HUES48 (cell line): ENCODE measurements at regions not wholly inside any gene's neighbourhood (a gene's known extent, or its start where the extent isn't known, plus 50 kb on each side); places are given as distances from the start of the nearest gene placed in this dataset.
A peak's percentile ranks its signal among the peaks of the same experiment; 100 is the strongest.
"Not testable (repeated sequence)": the region's sequence is repeated elsewhere in the genome, so short reads cannot be mapped to it uniquely, and the experiment has no call there.

Source experiments
- H3K27ac ChIP-seq: one replicate; pipeline ENCODE4 v1.7.0; 2013; ENCODE audit warnings: low read depth, low read length, inconsistent platforms
- H3K27me3 ChIP-seq: 2 replicates; pipeline ENCODE4 v1.6.1; 2013; ENCODE audit warnings: mild to moderate bottlenecking, low read length; ENCODE audit not compliant: control insufficient read depth, insufficient read depth
- H3K36me3 ChIP-seq: 2 replicates; pipeline ENCODE4 v1.6.1; 2013; ENCODE audit warnings: low read length; ENCODE audit not compliant: control insufficient read depth, insufficient read depth
- H3K4me1 ChIP-seq: 2 replicates; pipeline ENCODE4 v1.6.1; 2013; ENCODE audit warnings: mild to moderate bottlenecking, low read length; ENCODE audit not compliant: control insufficient read depth, insufficient read depth
- H3K4me3 ChIP-seq: 2 replicates; pipeline ENCODE4 v1.5.1; 2013; ENCODE audit warnings: mild to moderate bottlenecking, low read depth, low read length
- H3K9ac ChIP-seq: 2 replicates; pipeline ENCODE4 v1.6.1; 2013; ENCODE audit warnings: mild to moderate bottlenecking, low read depth, low read length, moderate library complexity
- H3K9me3 ChIP-seq: 2 replicates; pipeline ENCODE4 v1.6.1; 2013; ENCODE audit warnings: low read length; ENCODE audit not compliant: control insufficient read depth, insufficient read depth

- Histone ChIP-seq H3K27ac (no peak overlapping the region), H3K9ac (no peak overlapping the region), H3K4me1 (peaks cover 39% of the 10 kb centered on the region), H3K27me3 (no peaks in the 10 kb centered on the region), H3K9me3 (no peaks in the 10 kb centered on the region), H3K36me3 (peaks cover 77% of the 10 kb centered on the region), H3K4me3 (no peak overlapping the region)
Observed at GRCh38 chr1:223020770-223021169, 122.3 kb downstream of the TLR5 start.

GRCh38 chr1:223022641-223023473, 120.2 kb downstream of the TLR5 start:
- H3K4me1 ChIP-seq: peaks cover 39% of the 10 kb centered on the region
- H3K27ac ChIP-seq: peak overlapping the region; percentile 90
- H3K4me3 ChIP-seq: peak overlapping the region; percentile 51
- H3K9ac ChIP-seq: 0 out of 2 replicates have a peak overlapping the region, but pooled peaks have one; percentile 2
- no peaks in the 10 kb centered on the region for H3K9me3 ChIP-seq
- peaks cover 58% of the 10 kb centered on the region for H3K36me3 ChIP-seq
- H3K27me3 ChIP-seq: no peaks in the 10 kb centered on the region

- no peaks in the 10 kb centered on the region for H3K27me3 ChIP-seq
- H3K4me3 ChIP-seq: peak overlapping the region; percentile 51
- H3K4me1 ChIP-seq: peaks cover 39% of the 10 kb centered on the region
- no peaks in the 10 kb centered on the region for H3K9me3 ChIP-seq
- peaks cover 53% of the 10 kb centered on the region for H3K36me3 ChIP-seq
- peak overlapping the region; percentile 90 for H3K27ac ChIP-seq
- peak overlapping the region; percentile 76 for H3K9ac ChIP-seq
Observed at GRCh38 chr1:223023863-223024262, 119.2 kb downstream of the TLR5 start.

GRCh38 chr1:223024486-223024885, 118.6 kb downstream of the TLR5 start:
- peaks cover 39% of the 10 kb centered on the region for H3K4me1 ChIP-seq
- H3K9ac ChIP-seq: peak overlapping the region; percentile 76
- peak overlapping the region; percentile 51 for H3K4me3 ChIP-seq
- peak overlapping the region; percentile 90 for H3K27ac ChIP-seq
- peaks cover 53% of the 10 kb centered on the region for H3K36me3 ChIP-seq
- H3K9me3 ChIP-seq, H3K27me3 ChIP-seq: not testable (repeated sequence)

GRCh38 chr1:223025190-223025734, 117.8 kb downstream of the TLR5 start:
- Histone ChIP-seq H3K4me3 (peak overlapping the region; percentile 47), H3K4me1 (peaks cover 36% of the 10 kb centered on the region), H3K27ac (peak overlapping the region; percentile 77), H3K36me3 (peaks cover 45% of the 10 kb centered on the region), H3K9ac (peak overlapping the region; percentile 35)
- H3K27me3 ChIP-seq, H3K9me3 ChIP-seq: not testable (repeated sequence)

- H3K27me3 ChIP-seq, H3K9me3 ChIP-seq, H3K27ac ChIP-seq: not testable (repeated sequence)
- Histone ChIP-seq H3K4me3 (peak overlapping the region; percentile 57), H3K4me1 (peaks cover 42% of the 10 kb centered on the region), H3K36me3 (peaks cover 33% of the 10 kb centered on the region), H3K9ac (0 out of 2 replicates have a peak overlapping the region, but pooled peaks have one; percentile 48)
Observed at GRCh38 chr1:223026639-223027038, 116.4 kb downstream of the TLR5 start.

- peak overlapping the region; percentile 59 for H3K4me3 ChIP-seq
Observed at GRCh38 chr1:223029985-223030769, 112.9 kb downstream of the TLR5 start.

GRCh38 chr1:223030871-223031400, 112.1 kb downstream of the TLR5 start:
- Histone ChIP-seq H3K9ac (peak overlapping the region; percentile 68), H3K36me3 (peaks cover 7% of the 10 kb centered on the region; the same call in 1 of the 2 replicates), H3K27me3 (no peaks in the 10 kb centered on the region), H3K27ac (peak overlapping the region; percentile 96), H3K4me3 (peak overlapping the region; percentile 59), H3K4me1 (peaks cover 47% of the 10 kb centered on the region), H3K9me3 (no peaks in the 10 kb centered on the region)

More at GRCh38 chr1:223029985-223030769, 112.9 kb downstream of the TLR5 start:
- no peaks in the 10 kb centered on the region for H3K9me3 ChIP-seq
- peak overlapping the region; percentile 96 for H3K27ac ChIP-seq
- H3K36me3 ChIP-seq: peaks cover 11% of the 10 kb centered on the region
- peak overlapping the region; percentile 68 for H3K9ac ChIP-seq
- no peaks in the 10 kb centered on the region for H3K27me3 ChIP-seq
- H3K4me1 ChIP-seq: peaks cover 44% of the 10 kb centered on the region

- Histone ChIP-seq H3K36me3 (peaks cover 7% of the 10 kb centered on the region; the same call in 1 of the 2 replicates), H3K27me3 (no peaks in the 10 kb centered on the region), H3K27ac (peak overlapping the region; percentile 96), H3K4me1 (peaks cover 47% of the 10 kb centered on the region), H3K9me3 (no peaks in the 10 kb centered on the region), H3K9ac (peak overlapping the region; percentile 68), H3K4me3 (peak overlapping the region; percentile 59; the same call in 1 of the 2 replicates)
Observed at GRCh38 chr1:223031733-223032601, 111.1 kb downstream of the TLR5 start.

GRCh38 chr1:223033658-223034057, 109.4 kb downstream of the TLR5 start:
- no peaks in the 10 kb centered on the region for H3K9me3 ChIP-seq
- H3K4me3 ChIP-seq: no peak overlapping the region
- no peaks in the 10 kb centered on the region for H3K27me3 ChIP-seq
- peaks cover 49% of the 10 kb centered on the region for H3K4me1 ChIP-seq
- H3K9ac ChIP-seq: no peak overlapping the region
- peaks cover 7% of the 10 kb centered on the region; the same call in 1 of the 2 replicates for H3K36me3 ChIP-seq
- H3K27ac ChIP-seq: no peak overlapping the region
